Fibroblast of lung (primary cell): ENCODE measurements at regions not wholly inside any gene's neighbourhood (a gene's known extent, or its start where the extent isn't known, plus 50 kb on each side); places are given as distances from the start of the nearest gene placed in this dataset.
A peak's percentile ranks its signal among the peaks of the same experiment; 100 is the strongest.

ENCODE experiments used
- DNase-seq, 2 donors: peaks; one replicate each; pipeline versions ENCODE4 v3.0.0 to v3.0.0-alpha.2; 2010; ENCODE audit warnings: low read depth in 2 of 2
- H2AFZ ChIP-seq: 2 replicates; pipeline ENCODE4 v1.5.1; 2012; ENCODE audit warnings: low read length, control low read depth, inconsistent platforms
- H3K27ac ChIP-seq: 2 replicates; pipeline ENCODE4 v1.5.1; 2011; ENCODE audit warnings: low read length, control low read depth; ENCODE audit not compliant: insufficient read depth
- H3K27me3 ChIP-seq: 2 replicates; pipeline ENCODE4 v1.5.1; 2011; ENCODE audit warnings: mild to moderate bottlenecking, low read length; ENCODE audit not compliant: control insufficient read depth, insufficient read depth
- H3K36me3 ChIP-seq: 2 replicates; pipeline ENCODE4 v1.5.1; 2011; ENCODE audit warnings: low read length; ENCODE audit not compliant: control insufficient read depth, insufficient read depth
- H3K4me1 ChIP-seq: 2 replicates; pipeline ENCODE4 v1.5.1; 2011; ENCODE audit warnings: low read length; ENCODE audit not compliant: control insufficient read depth, insufficient read depth; ENCODE audit errors: extremely low read depth
- H3K4me2 ChIP-seq: 2 replicates; pipeline ENCODE4 v1.5.1; 2011; ENCODE audit warnings: low read length, control low read depth; ENCODE audit not compliant: insufficient read depth; ENCODE audit errors: extremely low read depth
- H3K4me3 ChIP-seq, 4 experiments: fragments of 200-600 bp in 1 of 4; sonication (generic) in 1 of 4; replicated peaks in 1 of 4; 2 replicates each; pipeline ENCODE4 v1.5.1; 2011 to 2016; ENCODE audit warnings: low read length in 4 of 4, low read depth in 3 of 4, mild to moderate bottlenecking in 3 of 4, control low read depth in 2 of 4, inconsistent platforms in 1 of 4, mixed read lengths in 1 of 4; ENCODE audit not compliant: insufficient read depth in 1 of 4; ENCODE audit errors: control extremely low read depth in 1 of 4
- H3K79me2 ChIP-seq: 2 replicates; pipeline ENCODE4 v1.5.1; 2012; ENCODE audit warnings: mild to moderate bottlenecking, low read length, inconsistent platforms; ENCODE audit not compliant: control insufficient read depth, insufficient read depth
- H3K9ac ChIP-seq: 2 replicates; pipeline ENCODE4 v1.5.1; 2011; ENCODE audit warnings: mild to moderate bottlenecking, low read length, control low read depth; ENCODE audit not compliant: insufficient read depth
- H3K9me3 ChIP-seq: 2 replicates; pipeline ENCODE4 v1.5.1; 2012; ENCODE audit warnings: low read depth, low read length; ENCODE audit not compliant: control insufficient read depth, insufficient read depth
- H4K20me1 ChIP-seq: 2 replicates; pipeline ENCODE4 v1.5.1; 2011; ENCODE audit warnings: low read length; ENCODE audit not compliant: control insufficient read depth, insufficient read depth; ENCODE audit errors: extremely low read depth
- EZH2 ChIP-seq: IDR thresholded peaks from 2 replicates; pipeline ENCODE4 v1.5.1; 2012; ENCODE audit warnings: low read length, control low read depth, mild to moderate bottlenecking; ENCODE audit errors: missing control alignments
- TF ChIP-seq, protein P1 (sequence below), 2 donors: IDR thresholded peaks in 1 of 2; conservative IDR thresholded peaks in 1 of 2; 1 replicate in 1 of 2; 2 replicates in 1 of 2; pipeline ENCODE4 v1.5.1; 2011 to 2012; ENCODE audit warnings: low read length in 2 of 2, control low read depth in 1 of 2, inconsistent platforms in 1 of 2, low read depth in 1 of 2, mild to moderate bottlenecking in 1 of 2

DNA sequence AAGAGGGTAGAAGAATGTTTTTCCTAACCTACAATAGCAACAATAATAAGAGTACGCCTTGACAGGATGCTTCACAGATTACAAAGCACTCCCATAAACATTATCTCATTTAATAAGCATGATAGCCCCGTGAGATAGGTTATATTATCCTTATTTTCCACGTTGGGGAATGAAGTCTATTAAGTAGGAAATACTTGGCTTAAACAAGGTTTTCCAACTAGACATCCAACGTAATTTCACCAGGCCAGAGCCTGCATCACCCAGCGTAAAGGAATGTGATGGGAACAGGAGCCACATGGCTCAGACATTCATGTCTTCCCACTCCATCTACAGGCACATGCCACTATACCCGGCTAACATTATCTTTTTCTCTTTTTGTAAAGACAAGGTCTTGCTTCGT lies 223.4 kb upstream of the AMIGO2 start:
- H3K4me2 ChIP-seq: no peak overlapping the region
- no peaks in the 10 kb centered on the region for H3K36me3 ChIP-seq
- no peaks in the 10 kb centered on the region for H3K27me3 ChIP-seq
- H3K27ac ChIP-seq: no peak overlapping the region
- H3K4me1 ChIP-seq: no peaks in the 10 kb centered on the region
- H3K9ac ChIP-seq: no peak overlapping the region
- no peak for TF ChIP-seq EZH2
- TF ChIP-seq, protein P1, sequence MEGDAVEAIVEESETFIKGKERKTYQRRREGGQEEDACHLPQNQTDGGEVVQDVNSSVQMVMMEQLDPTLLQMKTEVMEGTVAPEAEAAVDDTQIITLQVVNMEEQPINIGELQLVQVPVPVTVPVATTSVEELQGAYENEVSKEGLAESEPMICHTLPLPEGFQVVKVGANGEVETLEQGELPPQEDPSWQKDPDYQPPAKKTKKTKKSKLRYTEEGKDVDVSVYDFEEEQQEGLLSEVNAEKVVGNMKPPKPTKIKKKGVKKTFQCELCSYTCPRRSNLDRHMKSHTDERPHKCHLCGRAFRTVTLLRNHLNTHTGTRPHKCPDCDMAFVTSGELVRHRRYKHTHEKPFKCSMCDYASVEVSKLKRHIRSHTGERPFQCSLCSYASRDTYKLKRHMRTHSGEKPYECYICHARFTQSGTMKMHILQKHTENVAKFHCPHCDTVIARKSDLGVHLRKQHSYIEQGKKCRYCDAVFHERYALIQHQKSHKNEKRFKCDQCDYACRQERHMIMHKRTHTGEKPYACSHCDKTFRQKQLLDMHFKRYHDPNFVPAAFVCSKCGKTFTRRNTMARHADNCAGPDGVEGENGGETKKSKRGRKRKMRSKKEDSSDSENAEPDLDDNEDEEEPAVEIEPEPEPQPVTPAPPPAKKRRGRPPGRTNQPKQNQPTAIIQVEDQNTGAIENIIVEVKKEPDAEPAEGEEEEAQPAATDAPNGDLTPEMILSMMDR (conservative IDR thresholded peaks at IDR 0.05 in 1 of 2, IDR thresholded peaks at IDR 0.05 in 1 of 2; ENCODE audit: low read depth in 1 of 2, low read length in 2 of 2): no peak
- peak; percentile 14 to 83 for DNase-seq
- no peaks in the 10 kb centered on the region for H3K9me3 ChIP-seq
- H3K79me2 ChIP-seq: no peaks in the 10 kb centered on the region
- H3K4me3 ChIP-seq: no peak overlapping the region
- no peak overlapping the region for H2AFZ ChIP-seq
- H4K20me1 ChIP-seq: no peaks in the 10 kb centered on the region

GRCh38 chr12:47302111-47302671 lies 222.4 kb upstream of the AMIGO2 start:
- peak in 1 of 2 donors; percentile 34 for DNase-seq

GRCh38 chr12:47299586-47299985 lies 219.8 kb upstream of the AMIGO2 start:
- Histone ChIP-seq H4K20me1 (no peaks in the 10 kb centered on the region), H2AFZ (no peak overlapping the region), H3K4me3 (no peak overlapping the region), H3K79me2 (no peaks in the 10 kb centered on the region), H3K27ac (no peak overlapping the region), H3K9me3 (no peaks in the 10 kb centered on the region), H3K4me2 (no peak overlapping the region), H3K27me3 (no peaks in the 10 kb centered on the region), H3K36me3 (no peaks in the 10 kb centered on the region), H3K4me1 (no peaks in the 10 kb centered on the region), H3K9ac (no peak overlapping the region)
- no peak for DNase-seq
- TF ChIP-seq EZH2: no peak
- TF ChIP-seq, protein P1 (conservative IDR thresholded peaks at IDR 0.05 in 1 of 2, IDR thresholded peaks at IDR 0.05 in 1 of 2; ENCODE audit: low read depth in 1 of 2, low read length in 2 of 2): no peak

More at GRCh38 chr12:47302111-47302671, 222.4 kb upstream of the AMIGO2 start:
- H3K9me3 ChIP-seq: no peaks in the 10 kb centered on the region
- no peaks in the 10 kb centered on the region for H3K4me1 ChIP-seq
- TF ChIP-seq, protein P1 (conservative IDR thresholded peaks at IDR 0.05 in 1 of 2, IDR thresholded peaks at IDR 0.05 in 1 of 2; ENCODE audit: low read depth in 1 of 2, low read length in 2 of 2): no peak
- TF ChIP-seq EZH2: no peak
- H3K79me2 ChIP-seq: no peaks in the 10 kb centered on the region
- H3K9ac ChIP-seq: no peak overlapping the region
- no peaks in the 10 kb centered on the region for H4K20me1 ChIP-seq
- H3K27ac ChIP-seq: no peak overlapping the region
- no peak overlapping the region for H3K4me2 ChIP-seq
- H2AFZ ChIP-seq: no peak overlapping the region
- H3K27me3 ChIP-seq: no peaks in the 10 kb centered on the region
- no peaks in the 10 kb centered on the region for H3K36me3 ChIP-seq
- H3K4me3 ChIP-seq: no peak overlapping the region
